Stimulated activated CD8-positive, alpha-beta memory T cell treated with anti-CD3 and anti-CD28 coated beads, Interleukin-2, amount 100 ng/mL, for 1 hour (primary cell): ENCODE measurements at regions not wholly inside any gene's neighbourhood (a gene's known extent, or its start where the extent isn't known, plus 50 kb on each side); places are given as distances from the start of the nearest gene placed in this dataset.

ENCODE experiments used
- DNase-seq, 2 donors: peaks; one replicate each; pipeline ENCODE4 v3.0.0-alpha.2; 2020; ENCODE audit warnings: low read depth in 2 of 2

GRCh38 chr15:95940431-95940985 is 390.0 kb upstream of the NR2F2 start:
- no peak for DNase-seq

GRCh38 chr15:95944193-95944592 is 386.3 kb upstream of the NR2F2 start:
- DNase-seq: no peak

GRCh38 chr15:95944661-95945255 is 385.7 kb upstream of the NR2F2 start:
- no peak for DNase-seq

- DNase-seq: no peak
Observed at GRCh38 chr15:95946241-95946640, 384.3 kb upstream of the NR2F2 start.

- no peak for DNase-seq
Observed at GRCh38 chr15:95946926-95947325, 383.6 kb upstream of the NR2F2 start.

GRCh38 chr15:95948411-95948810 is 382.1 kb upstream of the NR2F2 start:
- DNase-seq: no peak

- DNase-seq: no peak
Observed at GRCh38 chr15:95953032-95953431, 377.5 kb upstream of the NR2F2 start.

GRCh38 chr15:95957861-95958260 is 372.6 kb upstream of the NR2F2 start:
- DNase-seq: no peak

- DNase-seq: no peak
Observed at GRCh38 chr15:95958382-95958781, 372.1 kb upstream of the NR2F2 start.

GRCh38 chr15:95968856-95969255 is 361.6 kb upstream of the NR2F2 start:
- no peak for DNase-seq

- no peak for DNase-seq
Observed at GRCh38 chr15:95970326-95970725, 360.2 kb upstream of the NR2F2 start.

GRCh38 chr15:95972041-95972553 is 358.4 kb upstream of the NR2F2 start:
- no peak for DNase-seq

GRCh38 chr15:95972812-95973211 is 357.7 kb upstream of the NR2F2 start:
- DNase-seq: no peak

GRCh38 chr15:95973566-95974256 is 356.8 kb upstream of the NR2F2 start:
- no peak for DNase-seq

- no peak for DNase-seq
Observed at GRCh38 chr15:95975212-95975611, 355.3 kb upstream of the NR2F2 start.

- DNase-seq: no peak
Observed at GRCh38 chr15:95979286-95979685, 351.2 kb upstream of the NR2F2 start.

GRCh38 chr15:95981209-95981608 is 349.3 kb upstream of the NR2F2 start:
- DNase-seq: no peak

GRCh38 chr15:95987299-95987698 is 343.2 kb upstream of the NR2F2 start:
- no peak for DNase-seq

GRCh38 chr15:95987886-95988573 is 342.5 kb upstream of the NR2F2 start:
- DNase-seq: no peak

GRCh38 chr15:95988574-95988887 is 342.0 kb upstream of the NR2F2 start:
- no peak for DNase-seq

GRCh38 chr15:95989392-95989791 is 341.1 kb upstream of the NR2F2 start:
- no peak for DNase-seq

GRCh38 chr15:95990833-95991232 is 339.7 kb upstream of the NR2F2 start:
- DNase-seq: no peak

- no peak for DNase-seq
Observed at GRCh38 chr15:95994418-95994817, 336.1 kb upstream of the NR2F2 start.
